HepG2 (cell line): ENCODE measurements at regions not wholly inside any gene's neighbourhood (a gene's known extent, or its start where the extent isn't known, plus 50 kb on each side); places are given as distances from the start of the nearest gene placed in this dataset.

Experiments used
- ATAC-seq: fragments of 200-7000 bp; cut with Tn5 transposase; 3 replicates; pipeline ENCODE4 v1.9.1; 2020; ENCODE audit warnings: mild to moderate bottlenecking, moderate library complexity
- BruUV-seq: library from RNA; stranded (reverse); fragments of 400-500 nt; replicated peaks from 2 replicates; lab custom pipeline; 2021; lab: Mats Ljungman, UMichigan
- CTCF ChIA-PET: fragments of 300-600 bp; formaldehyde crosslinking; extraction: SDS; loops from one replicate; lab custom pipeline; 2021; ENCODE audit warnings: low total read pairs, inconsistent platforms, low intra/inter-chr PET ratio; lab: Yijun Ruan, JAX
- POLR2A ChIA-PET: fragments of 350-600 bp; sonication (Branson Sonifier 250); formaldehyde crosslinking; loops from one replicate; lab custom pipeline; 2020; ENCODE audit warnings: antibody characterized with exemption, inconsistent platforms; lab: Yijun Ruan, JAX
- DNase-seq: peaks from one replicate; pipeline ENCODE4 v3.0.0-alpha.2; 2015; ENCODE audit warnings: low spot score
- FAIRE-seq: peaks from 3 replicates; lab custom pipeline; 2011; peaks lifted over from hg19 to GRCh38; lab: Jason Lieb, UNC
- H2AFZ ChIP-seq: one replicate; pipeline ENCODE4 v1.6.1; 2011; ENCODE audit warnings: low read length, inconsistent platforms
- H3K27ac ChIP-seq: fragments of 300-600 bp; 3 replicates; pipeline ENCODE4 v1.8.0; 2011; ENCODE audit warnings: mixed run types, mild to moderate bottlenecking, mixed read lengths, low read length, inconsistent platforms; ENCODE audit not compliant: insufficient read depth; ENCODE audit errors: extremely low read length
- H3K27me3 ChIP-seq, 2 experiments: fragments of 200-600 bp in 1 of 2; 2 replicates in 1 of 2; 3 replicates in 1 of 2; pipeline versions ENCODE4 v1.6.0 to v1.8.0; 2011; ENCODE audit warnings: low read length in 2 of 2, mild to moderate bottlenecking in 2 of 2, moderate library complexity in 2 of 2, inconsistent platforms in 1 of 2; ENCODE audit not compliant: insufficient read depth in 2 of 2, control insufficient read depth in 1 of 2
- H3K36me3 ChIP-seq, 2 experiments: fragments of 200-600 bp in 1 of 2; replicated peaks in 1 of 2; 2 replicates in 1 of 2; 3 replicates in 1 of 2; pipeline versions ENCODE4 v1.5.1 to v1.8.0; 2011; ENCODE audit warnings: low read length in 2 of 2, inconsistent platforms in 1 of 2; ENCODE audit not compliant: insufficient read depth in 2 of 2, control insufficient read depth in 1 of 2
- H3K4me1 ChIP-seq: 2 replicates; pipeline ENCODE4 v1.5.1; 2012; ENCODE audit warnings: low read length, inconsistent platforms; ENCODE audit not compliant: insufficient read depth
- H3K4me2 ChIP-seq: 2 replicates; pipeline ENCODE4 v1.6.0; 2011; ENCODE audit warnings: low read depth, low read length, inconsistent platforms
- H3K4me3 ChIP-seq, 3 experiments: fragments of 200-600 bp in 1 of 3; sonication (generic), shearing (Covaris generic) in 1 of 3; replicated peaks in 1 of 3; 2 replicates each; pipeline ENCODE4 v1.5.1; 2011 to 2016; ENCODE audit warnings: low read length in 3 of 3, inconsistent platforms in 2 of 3, low read depth in 2 of 3, mild to moderate bottlenecking in 2 of 3, control low read depth in 1 of 3, mixed read lengths in 1 of 3; ENCODE audit not compliant: insufficient read depth in 1 of 3
- H3K79me2 ChIP-seq: one replicate; pipeline ENCODE4 v1.6.1; 2011; ENCODE audit warnings: low read length, inconsistent platforms; ENCODE audit not compliant: insufficient read depth
- H3K9ac ChIP-seq: 2 replicates; pipeline ENCODE4 v1.6.0; 2011; ENCODE audit warnings: mild to moderate bottlenecking, low read depth, low read length, inconsistent platforms; ENCODE audit not compliant: insufficient read depth
- H3K9me3 ChIP-seq: 2 replicates; pipeline ENCODE4 v1.5.1; 2012; ENCODE audit warnings: mild to moderate bottlenecking, low read length
- H4K20me1 ChIP-seq: 2 replicates; pipeline ENCODE4 v1.6.0; 2011; ENCODE audit warnings: inconsistent platforms, mild to moderate bottlenecking, low read length, moderate library complexity; ENCODE audit not compliant: insufficient read depth
- NFE2L2 ChIP-seq: fragments of 150-350 bp; IDR thresholded peaks from 2 replicates; pipeline ENCODE4 v1.6.1; 2014; ENCODE audit warnings: low read length
- TOE1 ChIP-seq: sonication (generic); formaldehyde crosslinking; IDR thresholded peaks from 2 replicates; pipeline ENCODE4 v1.4.0; 2020; ENCODE audit warnings: mild to moderate bottlenecking, missing genetic modification reagents
- ZNF367 ChIP-seq: sonication (generic); formaldehyde crosslinking; IDR thresholded peaks from 2 replicates; pipeline ENCODE4 v1.4.0; 2020; ENCODE audit warnings: missing genetic modification reagents, borderline replicate concordance
- WGBS: methylation state at CpG from one replicate; pipeline ENCODE4 v1.1.6; 2017; ENCODE audit warnings: low lambda C conversion rate; 5-methylcytosine and 5-hydroxymethylcytosine counted together
- in situ Hi-C: cut with HindIII; loops from 2 replicates; pipeline ENCODE4 v1.10.0; 2017; ENCODE audit warnings: low pct_unique_long_range_greater_than_20kb; ENCODE audit not compliant: extremely low pct_ligation_motif_present
- intact Hi-C: fragments of 100-400 bp; cut with micrococcal nuclease; formaldehyde crosslinking; loops from one replicate; pipeline ENCODE4 v1.10.0; 2022; ENCODE audit not compliant: unreplicated experiment
- TF ChIP-seq, protein P1 (sequence below): sonication (generic); formaldehyde crosslinking; IDR thresholded peaks from 2 replicates; pipeline ENCODE4 v1.4.0; 2020; ENCODE audit warnings: missing genetic modification reagents
- TF ChIP-seq, protein P2 (sequence below), 2 experiments: fragments of 450-650 bp in 1 of 2; sonication (generic) in 1 of 2; formaldehyde crosslinking in 1 of 2; IDR thresholded peaks; 2 replicates each; pipeline versions ENCODE4 v1.6.1 to v1.8.0; 2016 to 2022; ENCODE audit warnings: antibody characterized with exemption in 1 of 2, mild to moderate bottlenecking in 1 of 2, missing genetic modification reagents in 1 of 2

DNA sequence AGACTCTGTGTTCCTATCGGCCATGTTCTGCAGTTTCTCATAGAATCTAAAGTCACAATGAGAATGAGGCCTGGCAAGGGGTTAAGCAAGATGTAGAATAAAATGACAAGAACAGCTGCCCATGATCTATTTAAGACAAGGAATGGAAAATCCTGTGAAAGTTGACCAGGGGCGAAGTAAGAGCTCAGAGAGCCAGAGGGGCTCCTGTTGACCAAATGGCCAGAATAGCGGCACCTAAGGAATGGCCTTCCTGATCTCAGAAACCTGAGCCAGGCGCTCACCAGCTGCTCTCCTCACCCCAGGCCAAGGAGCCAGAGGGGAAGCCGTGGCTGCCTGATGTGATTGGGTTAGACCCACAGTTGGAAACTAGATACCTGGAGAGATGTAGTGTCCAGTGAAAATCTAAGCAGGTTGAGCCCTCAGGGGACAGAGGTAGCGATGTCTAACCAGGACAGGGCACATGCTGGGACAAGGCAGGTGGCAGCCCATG, 106.1 kb upstream of the NDN start:
- H3K4me2 ChIP-seq, result no peak overlapping the region
- no TSS peak for BruUV-seq
- H3K9ac ChIP-seq, result no peak overlapping the region
- H3K36me3 ChIP-seq, result no peaks in the 10 kb centered on the region
- no peaks in the 10 kb centered on the region for H3K79me2 ChIP-seq
- DNase-seq (no peak), ATAC-seq (no peak), FAIRE-seq (no peak)
- ChIA-PET POLR2A (no interaction called here), CTCF (no interaction called here)
- H3K27me3 ChIP-seq, result no peaks in the 10 kb centered on the region
- H3K9me3 ChIP-seq, result no peaks in the 10 kb centered on the region
- no peak for TF ChIP-seq TOE1 (CRISPR knock-in tag)
- TF ChIP-seq ZNF367 (CRISPR knock-in tag), result no peak
- TF ChIP-seq NFE2L2, result no peak
- no peak overlapping the region for H2AFZ ChIP-seq
- H3K4me3 ChIP-seq, result no peak overlapping the region
- WGBS, result 7% methylated on average over 6 of the region's 6 CpGs
- no peaks in the 10 kb centered on the region for H3K4me1 ChIP-seq
- intact Hi-C loops, result no loop called here
- no peak overlapping the region for H3K27ac ChIP-seq
- in situ Hi-C loops, result no loop called here
- H4K20me1 ChIP-seq, result no peaks in the 10 kb centered on the region

DNA sequence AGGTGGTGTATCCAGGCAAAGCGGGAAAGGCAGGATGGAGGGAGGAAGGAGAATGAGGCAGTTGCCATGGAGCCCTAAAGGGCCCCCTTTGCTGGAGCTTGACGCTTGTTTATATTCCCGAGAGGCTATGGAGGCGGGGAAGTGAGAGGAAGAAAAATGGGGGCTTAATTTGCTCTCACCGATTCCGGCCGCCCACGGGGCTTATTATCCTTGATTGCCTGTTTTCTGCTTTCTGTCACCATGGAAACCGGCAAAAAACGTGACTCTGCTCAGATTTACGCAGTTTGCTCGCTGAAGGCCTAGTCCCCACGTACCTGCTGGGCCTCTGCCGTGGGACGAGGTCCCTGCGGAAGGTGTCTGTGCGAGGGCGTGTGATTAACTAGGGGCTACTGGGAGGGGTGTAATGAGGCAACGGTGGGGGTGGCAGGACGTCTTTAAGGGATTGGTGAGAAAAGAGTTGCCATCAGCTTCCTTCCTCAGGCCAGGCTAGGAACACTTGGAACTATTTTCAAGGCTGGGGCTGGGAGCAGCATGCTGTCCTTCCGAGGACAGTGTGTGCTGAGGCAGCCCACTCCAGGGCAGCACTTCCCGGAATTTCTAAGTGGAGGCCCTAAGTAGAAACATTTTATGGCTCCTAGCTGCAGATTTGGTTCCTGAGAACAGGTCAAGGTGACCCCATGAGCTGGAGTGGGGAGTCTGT, 110.8 kb upstream of the NDN start:
- CTCF ChIA-PET, result no interaction called here
- H3K36me3 ChIP-seq, result no peaks in the 10 kb centered on the region
- no peaks in the 10 kb centered on the region for H3K79me2 ChIP-seq
- H3K4me3 ChIP-seq, result no peak overlapping the region
- no peaks in the 10 kb centered on the region for H3K4me1 ChIP-seq
- H3K9me3 ChIP-seq, result no peaks in the 10 kb centered on the region
- H3K27me3 ChIP-seq, result no peaks in the 10 kb centered on the region
- H2AFZ ChIP-seq, result no peak overlapping the region
- ATAC-seq (no peak), DNase-seq (no peak), FAIRE-seq (no peak)
- intact Hi-C loops (no loop called here), in situ Hi-C loops (no loop called here)
- no peaks in the 10 kb centered on the region for H4K20me1 ChIP-seq
- BruUV-seq, result no TSS peak
- 26% methylated on average over 20 of the region's 22 CpGs for WGBS
- H3K4me2 ChIP-seq, result no peak overlapping the region
- no peak overlapping the region for H3K27ac ChIP-seq
- no peak overlapping the region for H3K9ac ChIP-seq
- POLR2A ChIA-PET, result no interaction called here
- TF ChIP-seq, protein P1, sequence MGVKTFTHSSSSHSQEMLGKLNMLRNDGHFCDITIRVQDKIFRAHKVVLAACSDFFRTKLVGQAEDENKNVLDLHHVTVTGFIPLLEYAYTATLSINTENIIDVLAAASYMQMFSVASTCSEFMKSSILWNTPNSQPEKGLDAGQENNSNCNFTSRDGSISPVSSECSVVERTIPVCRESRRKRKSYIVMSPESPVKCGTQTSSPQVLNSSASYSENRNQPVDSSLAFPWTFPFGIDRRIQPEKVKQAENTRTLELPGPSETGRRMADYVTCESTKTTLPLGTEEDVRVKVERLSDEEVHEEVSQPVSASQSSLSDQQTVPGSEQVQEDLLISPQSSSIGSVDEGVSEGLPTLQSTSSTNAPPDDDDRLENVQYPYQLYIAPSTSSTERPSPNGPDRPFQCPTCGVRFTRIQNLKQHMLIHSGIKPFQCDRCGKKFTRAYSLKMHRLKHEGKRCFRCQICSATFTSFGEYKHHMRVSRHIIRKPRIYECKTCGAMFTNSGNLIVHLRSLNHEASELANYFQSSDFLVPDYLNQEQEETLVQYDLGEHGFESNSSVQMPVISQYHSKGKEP (CRISPR knock-in tag), result no peak
- TF ChIP-seq, protein P2, sequence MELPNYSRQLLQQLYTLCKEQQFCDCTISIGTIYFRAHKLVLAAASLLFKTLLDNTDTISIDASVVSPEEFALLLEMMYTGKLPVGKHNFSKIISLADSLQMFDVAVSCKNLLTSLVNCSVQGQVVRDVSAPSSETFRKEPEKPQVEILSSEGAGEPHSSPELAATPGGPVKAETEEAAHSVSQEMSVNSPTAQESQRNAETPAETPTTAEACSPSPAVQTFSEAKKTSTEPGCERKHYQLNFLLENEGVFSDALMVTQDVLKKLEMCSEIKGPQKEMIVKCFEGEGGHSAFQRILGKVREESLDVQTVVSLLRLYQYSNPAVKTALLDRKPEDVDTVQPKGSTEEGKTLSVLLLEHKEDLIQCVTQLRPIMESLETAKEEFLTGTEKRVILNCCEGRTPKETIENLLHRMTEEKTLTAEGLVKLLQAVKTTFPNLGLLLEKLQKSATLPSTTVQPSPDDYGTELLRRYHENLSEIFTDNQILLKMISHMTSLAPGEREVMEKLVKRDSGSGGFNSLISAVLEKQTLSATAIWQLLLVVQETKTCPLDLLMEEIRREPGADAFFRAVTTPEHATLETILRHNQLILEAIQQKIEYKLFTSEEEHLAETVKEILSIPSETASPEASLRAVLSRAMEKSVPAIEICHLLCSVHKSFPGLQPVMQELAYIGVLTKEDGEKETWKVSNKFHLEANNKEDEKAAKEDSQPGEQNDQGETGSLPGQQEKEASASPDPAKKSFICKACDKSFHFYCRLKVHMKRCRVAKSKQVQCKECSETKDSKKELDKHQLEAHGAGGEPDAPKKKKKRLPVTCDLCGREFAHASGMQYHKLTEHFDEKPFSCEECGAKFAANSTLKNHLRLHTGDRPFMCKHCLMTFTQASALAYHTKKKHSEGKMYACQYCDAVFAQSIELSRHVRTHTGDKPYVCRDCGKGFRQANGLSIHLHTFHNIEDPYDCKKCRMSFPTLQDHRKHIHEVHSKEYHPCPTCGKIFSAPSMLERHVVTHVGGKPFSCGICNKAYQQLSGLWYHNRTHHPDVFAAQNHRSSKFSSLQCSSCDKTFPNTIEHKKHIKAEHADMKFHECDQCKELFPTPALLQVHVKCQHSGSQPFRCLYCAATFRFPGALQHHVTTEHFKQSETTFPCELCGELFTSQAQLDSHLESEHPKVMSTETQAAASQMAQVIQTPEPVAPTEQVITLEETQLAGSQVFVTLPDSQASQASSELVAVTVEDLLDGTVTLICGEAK (IDR thresholded peaks at IDR 0.05), result no peak
- TF ChIP-seq, protein P2 (CRISPR knock-in tag; IDR thresholded peaks at IDR 0.05), result no peak
